H54 (cell line): ENCODE measurements at regions not wholly inside any gene's neighbourhood (a gene's known extent, or its start where the extent isn't known, plus 50 kb on each side); places are given as distances from the start of the nearest gene placed in this dataset.

Experiments
- DNase-seq: peaks from one replicate; pipeline ENCODE4 v3.0.0; 2011; ENCODE audit warnings: low spot score, mixed read lengths; ENCODE audit not compliant: insufficient read length
- FAIRE-seq: peaks from 3 replicates; lab custom pipeline; 2011; peaks lifted over from hg19 to GRCh38; lab: Jason Lieb, UNC
- POLR2A ChIP-seq: IDR thresholded peaks from 2 replicates; pipeline ENCODE4 v1.6.1; 2011; ENCODE audit warnings: low read depth, mild to moderate bottlenecking, low read length

DNA sequence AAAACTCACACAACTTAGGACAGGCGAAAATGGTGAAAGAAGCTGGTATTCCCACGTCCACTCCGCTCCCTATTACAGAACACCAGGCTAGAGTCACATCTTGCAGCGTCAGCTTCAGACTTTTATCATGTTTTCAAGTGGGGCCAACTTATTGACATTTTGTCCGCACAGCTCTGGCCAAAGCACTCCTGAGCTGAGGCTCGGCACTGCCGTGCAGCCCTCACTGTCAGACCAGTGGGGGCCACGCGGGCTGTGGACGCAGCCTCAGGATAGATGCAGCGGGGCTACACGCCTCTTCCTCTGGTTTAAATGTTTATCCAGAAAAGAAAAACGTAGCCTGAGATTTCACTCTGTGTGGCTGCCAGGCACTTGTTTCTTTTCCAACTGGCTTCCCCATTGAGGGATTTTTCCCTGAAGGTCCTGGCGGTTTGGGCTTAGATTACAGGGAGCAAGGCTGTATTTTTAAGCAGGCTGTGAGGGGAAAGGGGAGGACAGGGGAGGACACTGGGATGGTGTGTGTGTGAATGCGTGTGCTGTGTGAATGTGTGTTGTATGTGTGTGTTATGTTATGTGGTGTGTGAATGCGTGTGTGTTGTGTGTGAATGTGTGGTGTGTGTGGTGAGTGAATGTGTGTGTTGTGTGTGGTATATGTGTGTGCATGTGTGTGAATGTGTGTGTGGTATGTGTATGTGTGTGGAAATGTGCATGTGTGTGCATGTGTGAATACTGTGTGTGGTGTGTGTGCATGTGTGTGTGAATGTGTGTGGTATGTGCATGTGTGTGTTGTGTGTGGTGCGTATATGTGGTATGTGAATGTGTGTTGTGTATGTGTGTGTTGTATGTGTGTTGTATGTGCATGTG is 267.6 kb downstream of the DCDC2C start:
- no peak for FAIRE-seq
- DNase-seq = no peak
- TF ChIP-seq POLR2A = no peak

- DNase-seq (no peak), FAIRE-seq (no peak)
- TF ChIP-seq POLR2A = no peak
Observed at GRCh38 chr2:3971652-3972192, 268.3 kb downstream of the DCDC2C start.

DNA sequence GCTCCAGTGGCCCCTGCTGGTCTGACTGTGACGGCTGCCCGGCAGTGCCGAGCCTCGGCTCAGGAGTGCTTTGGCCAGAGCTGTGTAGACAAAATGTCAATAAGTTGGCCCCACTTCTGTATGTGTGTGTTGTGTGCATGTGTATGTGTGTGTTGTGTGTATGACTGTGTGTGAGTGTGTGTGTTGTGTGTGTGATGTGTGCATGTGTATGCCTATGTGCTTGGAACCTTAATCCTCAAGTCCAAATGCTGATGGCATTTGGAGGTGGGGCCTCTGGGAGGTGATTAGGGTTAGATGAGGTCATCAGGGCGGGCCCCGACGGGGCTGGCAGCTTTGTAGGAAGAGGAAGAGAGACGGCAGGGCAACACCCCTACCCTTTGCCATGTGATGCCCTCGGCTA is 269.0 kb downstream of the DCDC2C start:
- TF ChIP-seq POLR2A = no peak
- DNase-seq (no peak), FAIRE-seq (no peak)

GRCh38 chr2:3974765-3975164 is 271.4 kb downstream of the DCDC2C start:
- FAIRE-seq (no peak), DNase-seq (no peak)
- TF ChIP-seq POLR2A = no peak

GRCh38 chr2:3981446-3981987 is 278.1 kb downstream of the DCDC2C start:
- FAIRE-seq (no peak), DNase-seq (no peak)
- no peak for TF ChIP-seq POLR2A

GRCh38 chr2:3982160-3982559 is 278.8 kb downstream of the DCDC2C start:
- FAIRE-seq = no peak
- TF ChIP-seq POLR2A = no peak

GRCh38 chr2:3986063-3986462 is 282.7 kb downstream of the DCDC2C start:
- FAIRE-seq (no peak), DNase-seq (no peak)
- TF ChIP-seq POLR2A = no peak

More at GRCh38 chr2:3982160-3982559, 278.8 kb downstream of the DCDC2C start:
- DNase-seq = no peak

DNA sequence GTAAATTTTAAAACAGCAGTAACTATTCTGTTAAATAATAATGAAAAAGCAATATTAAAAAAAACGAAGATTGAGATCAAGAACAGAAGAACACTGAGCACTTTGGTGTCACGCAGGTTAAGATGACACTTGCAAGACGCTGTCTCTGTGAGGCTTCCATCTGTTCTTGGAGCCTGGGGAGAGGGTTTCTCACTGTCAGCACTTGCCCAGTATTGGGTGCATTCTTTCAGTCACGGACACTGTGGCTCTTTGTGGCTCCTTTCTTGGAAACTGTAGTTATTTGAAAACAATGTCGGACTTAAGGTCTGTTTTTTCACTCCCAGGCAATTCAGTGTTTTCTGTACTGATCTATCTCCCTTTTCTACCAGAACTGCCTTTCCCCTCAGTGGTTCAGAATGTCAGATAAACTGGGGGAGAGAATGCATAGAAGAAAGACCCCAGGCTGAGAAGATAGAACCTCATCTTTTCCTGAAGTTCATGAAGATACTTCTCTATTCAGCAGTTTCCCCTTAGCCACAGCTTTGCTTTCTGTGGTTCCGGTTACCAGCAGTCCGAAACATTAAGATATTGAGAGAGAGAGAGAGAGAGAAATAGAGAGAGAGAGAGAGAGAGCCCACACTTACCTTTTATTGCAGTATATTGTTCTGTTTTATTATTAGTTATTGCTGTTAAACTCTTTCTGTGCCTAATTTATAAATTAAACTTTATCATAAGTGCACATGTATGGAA is 283.3 kb downstream of the DCDC2C start:
- no peak for TF ChIP-seq POLR2A
- DNase-seq (no peak), FAIRE-seq (no peak)

DNA sequence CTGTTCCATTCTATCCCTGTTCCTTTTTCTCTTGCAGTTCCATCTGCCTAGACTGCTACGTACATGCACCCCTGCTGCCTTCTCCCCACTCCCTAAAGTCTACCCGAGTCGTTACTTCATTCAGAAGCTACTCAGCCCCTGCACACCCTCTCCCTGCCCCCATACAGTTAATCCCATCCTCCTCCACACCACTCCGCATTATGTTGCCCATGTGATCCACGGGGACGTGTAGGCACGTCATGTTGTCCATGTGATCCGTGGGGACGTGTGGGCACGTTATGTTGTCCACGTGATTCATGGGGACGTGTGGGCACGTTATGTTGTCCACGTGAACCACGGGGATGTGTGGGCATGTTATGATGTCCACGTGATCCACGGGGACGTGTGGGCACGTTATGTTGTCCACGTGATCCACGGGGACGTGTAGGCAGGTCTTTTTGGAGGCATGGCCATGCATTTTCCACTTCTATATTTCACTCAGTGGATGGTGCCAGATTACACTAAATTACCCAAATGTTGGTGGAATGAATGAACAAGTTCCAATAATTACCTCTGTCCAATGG is 299.5 kb downstream of the DCDC2C start:
- FAIRE-seq = no peak
- no peak for DNase-seq
- TF ChIP-seq POLR2A = no peak

- TF ChIP-seq POLR2A = no peak
- DNase-seq = no peak
- FAIRE-seq = no peak
Observed at GRCh38 chr2:4012197-4012596, 308.8 kb downstream of the DCDC2C start.

GRCh38 chr2:4018535-4018934 is 315.2 kb downstream of the DCDC2C start:
- no peak for TF ChIP-seq POLR2A
- DNase-seq (no peak), FAIRE-seq (no peak)

DNA sequence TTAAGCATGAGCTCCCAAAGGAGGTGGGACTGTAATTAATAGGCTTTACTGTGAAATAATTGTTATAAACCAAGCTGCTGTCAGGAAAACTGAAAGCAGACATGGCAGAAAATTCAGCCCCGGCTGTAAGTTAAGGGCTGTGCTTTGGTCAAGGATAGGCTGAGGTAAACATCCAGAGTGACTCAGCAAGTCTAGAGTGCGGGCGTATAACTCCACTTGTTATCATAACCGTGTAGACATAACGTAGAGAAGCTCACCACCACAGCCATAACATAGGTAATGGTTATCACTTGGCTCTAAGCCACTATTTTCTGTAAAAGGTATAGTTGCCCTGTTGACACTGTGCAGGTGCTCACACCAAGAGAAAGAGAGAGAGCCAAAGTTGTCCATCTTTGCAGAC is 316.8 kb downstream of the DCDC2C start:
- DNase-seq = no peak
- FAIRE-seq = no peak
- no peak for TF ChIP-seq POLR2A

- DNase-seq (no peak), FAIRE-seq (no peak)
- no peak for TF ChIP-seq POLR2A
Observed at GRCh38 chr2:4020649-4021048, 317.3 kb downstream of the DCDC2C start.

GRCh38 chr2:4024605-4025004 is 321.2 kb downstream of the DCDC2C start:
- no peak for TF ChIP-seq POLR2A
- no peak for DNase-seq
- no peak for FAIRE-seq
